ENCODE measurements at regions not wholly inside any gene's neighbourhood (a gene's known extent, or its start where the extent isn't known, plus 50 kb on each side); places are given as distances from the start of the nearest gene placed in this dataset.

GRCh38 chr14:26395726-26396125, 202.1 kb downstream of the NOVA1 start:
- TF ChIP-seq CTCF (IDR thresholded peaks at IDR 0.05; ENCODE audit: poor library complexity, severe bottlenecking) = no peak
- TF ChIP-seq POLR2AphosphoS5 (IDR thresholded peaks at IDR 0.05) = no peak
- TF ChIP-seq RAD21 (conservative IDR thresholded peaks at IDR 0.05) = no peak
- TF ChIP-seq EP300 (conservative IDR thresholded peaks at IDR 0.05; ENCODE audit: poor library complexity, severe bottlenecking) = no peak
- TF ChIP-seq TAF1 (IDR thresholded peaks at IDR 0.05; ENCODE audit: low read depth) = no peak

Data from neural cell (in vitro differentiated cells).